ENCODE measurements at regions not wholly inside any gene's neighbourhood (a gene's known extent, or its start where the extent isn't known, plus 50 kb on each side); places are given as distances from the start of the nearest gene placed in this dataset.
"Not testable (repeated sequence)": the region's sequence is repeated elsewhere in the genome, so short reads cannot be mapped to it uniquely, and the experiment has no call there.

DNA sequence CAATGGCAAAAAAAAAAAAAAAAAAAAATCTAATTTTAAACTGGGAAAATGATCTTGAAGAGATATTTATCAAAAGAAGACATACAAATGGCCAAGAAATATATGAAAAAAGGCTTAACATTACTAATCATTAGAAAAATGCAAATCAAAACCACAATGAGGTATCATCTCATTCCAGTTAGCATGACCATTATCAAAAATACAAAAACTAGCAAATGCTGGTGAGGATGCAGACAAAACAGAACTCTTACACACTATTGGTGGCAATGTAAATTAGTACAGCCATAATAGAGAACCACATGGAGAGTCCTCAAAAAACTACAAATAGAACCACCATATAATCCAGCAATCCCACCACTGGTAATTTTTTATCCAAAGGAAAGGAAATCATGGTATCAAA, 489.6 kb downstream of the TNS3 start:
- DNase-seq (ENCODE audit: low spot score) (no peak), FAIRE-seq (no peak)

- no peak for DNase-seq (ENCODE audit: low spot score)
- FAIRE-seq: no peak
These were observed 490.8 kb downstream of the TNS3 start for GRCh38 chr7:47091141-47091540.

GRCh38 chr7:47089461-47089860, 492.4 kb downstream of the TNS3 start:
- DNase-seq (ENCODE audit: low spot score): no peak
- no peak for FAIRE-seq

GRCh38 chr7:47089068-47089417, 492.9 kb downstream of the TNS3 start:
- FAIRE-seq: no peak
- DNase-seq (ENCODE audit: low spot score): no peak

GRCh38 chr7:47088329-47089067, 493.4 kb downstream of the TNS3 start:
- DNase-seq (ENCODE audit: low spot score) (peak; percentile 86), FAIRE-seq (peak; percentile 91)

DNA sequence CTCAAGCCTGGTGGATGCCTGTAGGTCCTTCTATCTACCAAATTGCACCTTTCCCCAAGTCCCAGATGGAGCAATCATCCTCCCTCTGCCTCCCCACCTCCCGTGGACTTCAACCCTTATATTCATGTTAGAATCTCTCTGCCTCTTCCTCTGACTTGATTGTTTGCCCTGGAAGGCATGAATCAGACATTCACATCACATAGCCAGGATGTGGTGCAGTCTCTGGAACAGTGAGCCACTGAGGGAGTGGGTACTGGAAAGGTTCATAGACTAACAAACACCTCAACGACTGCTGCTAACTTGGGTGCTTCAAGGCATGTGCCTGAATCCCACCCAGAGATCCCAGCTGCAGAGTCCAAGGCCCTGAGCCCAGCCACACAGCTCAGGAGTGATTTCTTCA, 494.0 kb downstream of the TNS3 start:
- DNase-seq (ENCODE audit: low spot score) (no peak), FAIRE-seq (no peak)

GRCh38 chr7:47085491-47086275, 496.2 kb downstream of the TNS3 start:
- DNase-seq (ENCODE audit: low spot score) (no peak), FAIRE-seq (no peak)

GRCh38 chr7:47083476-47084250, 498.2 kb downstream of the TNS3 start:
- FAIRE-seq (peak; percentile 74), DNase-seq (ENCODE audit: low spot score) (no peak)

- DNase-seq (ENCODE audit: low spot score) (no peak), FAIRE-seq (no peak)
These were observed 501.1 kb downstream of the TNS3 start for GRCh38 chr7:47080816-47081215.

- no peak for FAIRE-seq
- DNase-seq (ENCODE audit: low spot score): no peak
These were observed 503.7 kb downstream of the TNS3 start for GRCh38 chr7:47078241-47078640.

GRCh38 chr7:47074702-47075153, 507.2 kb downstream of the TNS3 start:
- DNase-seq (ENCODE audit: low spot score) (no peak), FAIRE-seq (no peak)

GRCh38 chr7:47073284-47073683, 508.6 kb downstream of the TNS3 start:
- DNase-seq (ENCODE audit: low spot score) (no peak), FAIRE-seq (no peak)

GRCh38 chr7:47071866-47072265, 510.0 kb downstream of the TNS3 start:
- no peak for DNase-seq (ENCODE audit: low spot score)

GRCh38 chr7:47069385-47070076, 512.4 kb downstream of the TNS3 start:
- no peak for DNase-seq (ENCODE audit: low spot score)
- FAIRE-seq: no peak

More at GRCh38 chr7:47071866-47072265, 510.0 kb downstream of the TNS3 start:
- FAIRE-seq: no peak

- no peak for DNase-seq (ENCODE audit: low spot score)
These were observed 514.8 kb downstream of the TNS3 start for GRCh38 chr7:47066976-47067614.

DNA sequence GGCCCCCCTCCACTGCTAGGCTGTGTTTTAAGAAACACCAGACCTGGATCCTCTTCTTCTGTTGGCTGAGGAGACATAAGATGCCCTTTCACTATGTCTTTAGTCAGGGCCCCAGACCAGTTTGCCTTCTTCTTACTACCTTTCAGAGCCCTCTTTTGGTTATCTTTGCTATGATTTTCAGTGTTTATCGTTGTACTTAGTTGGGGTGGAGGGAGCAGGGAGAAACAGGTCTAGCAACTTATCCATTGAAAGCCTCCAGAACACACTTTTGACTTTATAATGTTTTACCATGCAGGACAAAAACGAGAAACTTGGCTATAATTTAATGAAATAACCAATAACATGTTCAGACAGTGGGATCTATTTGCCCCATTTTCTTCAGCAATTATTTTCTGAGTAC, 525.2 kb downstream of the TNS3 start:
- no peak for FAIRE-seq
- DNase-seq (ENCODE audit: low spot score): no peak

More at GRCh38 chr7:47066976-47067614, 514.8 kb downstream of the TNS3 start:
- FAIRE-seq: no peak

GRCh38 chr7:47052541-47053208, 529.2 kb downstream of the TNS3 start:
- FAIRE-seq: peak; percentile 86
- DNase-seq (ENCODE audit: low spot score): not testable (repeated sequence)

GRCh38 chr7:47049234-47049774, 532.6 kb downstream of the TNS3 start:
- no peak for FAIRE-seq
- DNase-seq (ENCODE audit: low spot score): no peak

DNA sequence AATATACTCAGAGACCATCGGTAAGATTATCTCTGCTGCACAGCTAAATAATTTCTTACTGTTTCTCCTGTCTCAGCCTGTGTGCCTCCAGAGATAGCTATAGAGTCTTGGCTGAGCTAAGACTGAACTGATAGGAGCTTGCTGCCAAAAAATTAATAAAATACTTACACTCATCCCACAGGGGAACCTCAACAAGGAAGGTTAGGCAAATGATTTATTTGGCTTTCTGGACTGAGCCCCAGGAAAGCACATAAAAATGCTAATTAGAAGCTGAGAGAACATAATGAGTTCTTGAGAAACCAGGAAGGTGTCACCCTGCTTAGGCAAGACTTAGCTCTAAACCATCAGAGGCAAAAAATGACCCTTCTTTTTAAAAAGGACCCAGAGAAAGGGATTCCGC, 534.5 kb downstream of the TNS3 start:
- DNase-seq (ENCODE audit: low spot score): no peak
- no peak for FAIRE-seq

- FAIRE-seq: peak; percentile 69
- no peak for DNase-seq (ENCODE audit: low spot score)
These were observed 535.0 kb downstream of the TNS3 start for GRCh38 chr7:47046949-47047348.

All from urothelium cell line (cell line).